Stimulated activated CD8-positive, alpha-beta memory T cell treated with anti-CD3 and anti-CD28 coated beads, Interleukin-7, amount 100 ng/mL, for 24 hours (primary cell): ENCODE measurements at regions not wholly inside any gene's neighbourhood (a gene's known extent, or its start where the extent isn't known, plus 50 kb on each side); places are given as distances from the start of the nearest gene placed in this dataset.
"Not testable (repeated sequence)": the region's sequence is repeated elsewhere in the genome, so short reads cannot be mapped to it uniquely, and the experiment has no call there.

Source experiments
- DNase-seq: peaks from one replicate; pipeline ENCODE4 v3.0.0-alpha.2; 2020; ENCODE audit warnings: low read depth

- DNase-seq = no peak
Observed at GRCh38 chr5:135179308-135179980, 145.4 kb upstream of the PITX1 start.

GRCh38 chr5:135178476-135179155 is 144.6 kb upstream of the PITX1 start:
- DNase-seq = no peak

GRCh38 chr5:135177591-135177990 is 143.6 kb upstream of the PITX1 start:
- no peak for DNase-seq

GRCh38 chr5:135176991-135177390 is 143.0 kb upstream of the PITX1 start:
- DNase-seq = no peak

- DNase-seq = no peak
Observed at GRCh38 chr5:135174315-135175096, 140.5 kb upstream of the PITX1 start.

- DNase-seq = no peak
Observed at GRCh38 chr5:135173662-135174290, 139.7 kb upstream of the PITX1 start.

GRCh38 chr5:135172718-135173117 is 138.7 kb upstream of the PITX1 start:
- no peak for DNase-seq

- DNase-seq = no peak
Observed at GRCh38 chr5:135171336-135171735, 137.3 kb upstream of the PITX1 start.

GRCh38 chr5:135170500-135170899 is 136.5 kb upstream of the PITX1 start:
- no peak for DNase-seq

GRCh38 chr5:135169753-135170152 is 135.7 kb upstream of the PITX1 start:
- no peak for DNase-seq

- DNase-seq = no peak
Observed at GRCh38 chr5:135167634-135168033, 133.6 kb upstream of the PITX1 start.

GRCh38 chr5:135164873-135165614 is 131.0 kb upstream of the PITX1 start:
- not testable (repeated sequence) for DNase-seq

GRCh38 chr5:135163964-135164363 is 129.9 kb upstream of the PITX1 start:
- DNase-seq = no peak

GRCh38 chr5:135163391-135163790 is 129.4 kb upstream of the PITX1 start:
- no peak for DNase-seq

- DNase-seq = no peak
Observed at GRCh38 chr5:135162661-135163265, 128.7 kb upstream of the PITX1 start.

GRCh38 chr5:135161221-135161620 is 127.2 kb upstream of the PITX1 start:
- DNase-seq = no peak

- no peak for DNase-seq
Observed at GRCh38 chr5:135160036-135160675, 126.1 kb upstream of the PITX1 start.

- no peak for DNase-seq
Observed at GRCh38 chr5:135159626-135160025, 125.6 kb upstream of the PITX1 start.

GRCh38 chr5:135158982-135159381 is 125.0 kb upstream of the PITX1 start:
- no peak for DNase-seq

GRCh38 chr5:135158314-135158697 is 124.3 kb upstream of the PITX1 start:
- DNase-seq = no peak
